Sigmoid colon (tissue), 6 donors: ENCODE measurements at regions not wholly inside any gene's neighbourhood (a gene's known extent, or its start where the extent isn't known, plus 50 kb on each side); places are given as distances from the start of the nearest gene placed in this dataset.

ENCODE experiments used
- DNase-seq: peaks from one replicate; pipeline ENCODE4 v3.0.0-alpha.2; 2019
- H3K27ac ChIP-seq, 4 donors: fragments of 200-600 bp; sonication (generic); one replicate each; pipeline ENCODE4 v1.5.1; 2016 to 2019; ENCODE audit warnings: mild to moderate bottlenecking in 1 of 4
- H3K27me3 ChIP-seq, 3 donors: fragments of 200-600 bp; sonication (generic); one replicate each; pipeline ENCODE4 v1.5.1; 2019; ENCODE audit warnings: mild to moderate bottlenecking in 1 of 3
- H3K36me3 ChIP-seq, 4 donors: fragments of 200-600 bp; sonication (generic); one replicate each; pipeline ENCODE4 v1.5.1; 2016 to 2019
- H3K4me1 ChIP-seq, 4 donors: fragments of 200-600 bp; sonication (generic); one replicate each; pipeline ENCODE4 v1.5.1; 2017 to 2019
- H3K4me3 ChIP-seq, 4 donors: fragments of 200-600 bp; sonication (generic); one replicate each; pipeline ENCODE4 v1.5.1; 2017 to 2019; ENCODE audit warnings: mild to moderate bottlenecking in 2 of 4, moderate library complexity in 1 of 4
- H3K9me3 ChIP-seq, 4 donors: fragments of 200-600 bp in 3 of 4; sonication (generic) in 3 of 4; one replicate each; pipeline versions ENCODE4 v1.5.1 to v1.6.1; 2013 to 2019
- EP300 ChIP-seq, 4 donors: sonication (generic); formaldehyde crosslinking; IDR thresholded peaks; one replicate each; pipeline ENCODE4 v1.6.1; 2017; ENCODE audit warnings: antibody characterized with exemption in 4 of 4
- POLR2A ChIP-seq, 2 donors: fragments of 450-650 bp; IDR thresholded peaks; one replicate each; pipeline ENCODE4 v1.6.1; 2016; ENCODE audit warnings: antibody characterized with exemption in 2 of 2, mild to moderate bottlenecking in 2 of 2, moderate library complexity in 2 of 2
- POLR2AphosphoS5 ChIP-seq, 4 donors: sonication (generic); formaldehyde crosslinking; IDR thresholded peaks; one replicate each; pipeline ENCODE4 v1.6.1; 2017; ENCODE audit warnings: antibody characterized with exemption in 4 of 4
- WGBS, 2 donors: extraction: QIAGEN DNeasy Blood & Tissue Kit; methylation state at CpG; one replicate each; pipeline ENCODE4 v1.1.7; 2013; 5-methylcytosine and 5-hydroxymethylcytosine counted together
- intact Hi-C: fragments of 100-400 bp; cut with DNase I; formaldehyde crosslinking; loops from one replicate; pipeline ENCODE4 v1.15.1; 2023
- TF ChIP-seq, protein P1 (sequence below), 4 experiments: fragments of 450-650 bp in 3 of 4; fragments of 200-600 bp in 1 of 4; IDR thresholded peaks; one replicate each; pipeline ENCODE4 v1.5.1; 2016 to 2019; ENCODE audit warnings: antibody characterized with exemption in 4 of 4, mild to moderate bottlenecking in 3 of 4, moderate library complexity in 2 of 4
- donor health status: healthy with polysubstance abuse.
- donor health status: healthy.

DNA sequence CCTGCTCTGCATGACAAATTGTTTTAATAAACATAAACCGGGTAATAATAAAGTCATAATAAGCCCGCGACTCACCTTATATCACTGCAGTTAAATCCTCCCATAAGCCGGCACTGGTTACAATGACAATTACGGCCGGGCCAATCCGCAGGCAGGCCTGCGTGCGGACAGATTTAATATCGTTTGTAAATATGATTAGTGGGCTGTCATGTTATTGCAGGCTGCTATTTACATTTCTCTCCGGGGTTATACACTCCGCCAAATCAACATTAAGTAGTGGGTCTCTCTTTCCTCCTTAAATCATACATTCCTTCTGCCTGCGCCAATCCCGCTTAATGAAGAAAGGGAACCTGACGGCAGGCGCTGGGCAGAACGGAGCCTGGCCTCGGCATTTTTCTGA lies 51.8 kb upstream of the LMO1 start:
- peak; percentile 30 for DNase-seq
- WGBS, 2 donors = 82 to 85% methylated on average over 18 of the region's 18 CpGs
- peak overlapping the region in 1 of 4 donors; percentile 5 for H3K4me3 ChIP-seq
- no peak overlapping the region for H3K27ac ChIP-seq
- intact Hi-C loops = no loop called here
- H3K36me3 ChIP-seq = no peaks in the 10 kb centered on the region
- H3K4me1 ChIP-seq = peaks cover 0 to 14% (median 3%) of the 10 kb centered on the region in 4 donors
- no peak for TF ChIP-seq EP300 (IDR thresholded peaks at IDR 0.05)
- TF ChIP-seq, protein P1, sequence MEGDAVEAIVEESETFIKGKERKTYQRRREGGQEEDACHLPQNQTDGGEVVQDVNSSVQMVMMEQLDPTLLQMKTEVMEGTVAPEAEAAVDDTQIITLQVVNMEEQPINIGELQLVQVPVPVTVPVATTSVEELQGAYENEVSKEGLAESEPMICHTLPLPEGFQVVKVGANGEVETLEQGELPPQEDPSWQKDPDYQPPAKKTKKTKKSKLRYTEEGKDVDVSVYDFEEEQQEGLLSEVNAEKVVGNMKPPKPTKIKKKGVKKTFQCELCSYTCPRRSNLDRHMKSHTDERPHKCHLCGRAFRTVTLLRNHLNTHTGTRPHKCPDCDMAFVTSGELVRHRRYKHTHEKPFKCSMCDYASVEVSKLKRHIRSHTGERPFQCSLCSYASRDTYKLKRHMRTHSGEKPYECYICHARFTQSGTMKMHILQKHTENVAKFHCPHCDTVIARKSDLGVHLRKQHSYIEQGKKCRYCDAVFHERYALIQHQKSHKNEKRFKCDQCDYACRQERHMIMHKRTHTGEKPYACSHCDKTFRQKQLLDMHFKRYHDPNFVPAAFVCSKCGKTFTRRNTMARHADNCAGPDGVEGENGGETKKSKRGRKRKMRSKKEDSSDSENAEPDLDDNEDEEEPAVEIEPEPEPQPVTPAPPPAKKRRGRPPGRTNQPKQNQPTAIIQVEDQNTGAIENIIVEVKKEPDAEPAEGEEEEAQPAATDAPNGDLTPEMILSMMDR (IDR thresholded peaks at IDR 0.05) = no peak
- TF ChIP-seq POLR2AphosphoS5 (IDR thresholded peaks at IDR 0.05) = no peak
- no peak for TF ChIP-seq POLR2A (IDR thresholded peaks at IDR 0.05)
- H3K9me3 ChIP-seq = no peaks in the 10 kb centered on the region
- no peaks in the 10 kb centered on the region for H3K27me3 ChIP-seq

DNA sequence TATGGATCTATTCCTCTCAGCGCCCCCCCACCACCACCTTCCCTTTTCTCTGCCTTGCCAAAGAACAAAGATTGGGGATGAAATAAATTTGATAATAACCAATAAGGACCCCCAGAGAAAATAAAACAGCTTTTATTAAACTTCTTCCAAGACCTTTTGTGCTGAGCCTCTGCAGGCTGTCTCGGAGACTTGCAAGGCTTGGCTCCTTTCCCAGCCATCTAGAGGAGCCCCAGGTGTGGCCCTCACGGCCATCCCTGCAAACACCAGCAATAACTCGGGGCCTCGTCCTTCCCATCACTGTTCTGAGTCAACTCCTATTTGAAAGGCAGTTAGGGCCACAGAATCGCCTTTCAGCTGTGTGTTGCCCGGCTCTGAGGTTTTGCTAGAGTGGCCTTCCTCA lies 51.2 kb upstream of the LMO1 start:
- Histone ChIP-seq H3K4me1 (peaks cover 0 to 14% (median 3%) of the 10 kb centered on the region in 4 donors), H3K9me3 (no peaks in the 10 kb centered on the region), H3K4me3 (no peak overlapping the region), H3K27ac (no peak overlapping the region), H3K36me3 (no peaks in the 10 kb centered on the region), H3K27me3 (no peaks in the 10 kb centered on the region)
- 44 to 72% methylated on average over 7 of the region's 7 CpGs for WGBS, 2 donors
- intact Hi-C loops = no loop called here
- DNase-seq = peak; percentile 33
- TF ChIP-seq, protein P1 (IDR thresholded peaks at IDR 0.05) = no peak
- TF ChIP-seq EP300 (IDR thresholded peaks at IDR 0.05) = no peak

DNA sequence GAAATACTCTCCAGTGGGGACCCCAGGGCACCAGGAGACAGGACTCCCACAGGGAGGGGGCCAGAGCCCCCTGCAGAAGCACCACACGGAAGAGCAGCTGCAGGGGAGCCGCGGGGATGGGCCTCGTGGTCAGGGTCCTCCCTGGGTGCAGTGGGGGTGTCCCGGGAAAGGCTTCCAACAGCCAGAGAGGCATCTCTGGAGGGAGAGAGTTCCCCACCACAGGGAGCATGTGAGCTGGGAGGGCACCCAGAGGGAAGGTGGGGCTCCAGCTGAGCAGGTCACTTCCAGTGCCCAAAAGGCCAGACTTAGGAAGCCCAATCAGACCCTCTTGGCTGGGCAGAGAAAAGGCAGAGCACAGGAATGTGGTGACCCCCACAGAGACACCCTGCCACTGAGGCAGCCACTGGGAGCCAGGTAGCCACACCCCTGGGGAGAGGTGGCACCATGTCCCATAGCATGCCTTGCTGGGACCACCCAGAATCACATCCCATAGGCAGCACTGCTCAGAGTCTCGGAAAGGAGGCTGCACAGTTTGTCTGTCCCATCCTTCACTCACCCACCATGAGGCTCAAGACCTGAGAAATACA lies 49.9 kb upstream of the LMO1 start:
- Histone ChIP-seq H3K27me3 (no peaks in the 10 kb centered on the region), H3K4me3 (no peak overlapping the region), H3K36me3 (no peaks in the 10 kb centered on the region), H3K4me1 (peaks cover 0 to 14% (median 3%) of the 10 kb centered on the region in 4 donors), H3K9me3 (no peaks in the 10 kb centered on the region), H3K27ac (no peak overlapping the region)
- WGBS, 2 donors = 73 to 91% methylated on average over 6 of the region's 6 CpGs
- intact Hi-C loops = no loop called here
- peak; percentile 59 for DNase-seq
- TF ChIP-seq POLR2AphosphoS5 (IDR thresholded peaks at IDR 0.05) (no peak), POLR2A (IDR thresholded peaks at IDR 0.05) (no peak), EP300 (IDR thresholded peaks at IDR 0.05) (no peak)
- TF ChIP-seq, protein P1 (IDR thresholded peaks at IDR 0.05) = no peak
